ENCODE measurements at regions not wholly inside any gene's neighbourhood (a gene's known extent, or its start where the extent isn't known, plus 50 kb on each side); places are given as distances from the start of the nearest gene placed in this dataset.

DNA sequence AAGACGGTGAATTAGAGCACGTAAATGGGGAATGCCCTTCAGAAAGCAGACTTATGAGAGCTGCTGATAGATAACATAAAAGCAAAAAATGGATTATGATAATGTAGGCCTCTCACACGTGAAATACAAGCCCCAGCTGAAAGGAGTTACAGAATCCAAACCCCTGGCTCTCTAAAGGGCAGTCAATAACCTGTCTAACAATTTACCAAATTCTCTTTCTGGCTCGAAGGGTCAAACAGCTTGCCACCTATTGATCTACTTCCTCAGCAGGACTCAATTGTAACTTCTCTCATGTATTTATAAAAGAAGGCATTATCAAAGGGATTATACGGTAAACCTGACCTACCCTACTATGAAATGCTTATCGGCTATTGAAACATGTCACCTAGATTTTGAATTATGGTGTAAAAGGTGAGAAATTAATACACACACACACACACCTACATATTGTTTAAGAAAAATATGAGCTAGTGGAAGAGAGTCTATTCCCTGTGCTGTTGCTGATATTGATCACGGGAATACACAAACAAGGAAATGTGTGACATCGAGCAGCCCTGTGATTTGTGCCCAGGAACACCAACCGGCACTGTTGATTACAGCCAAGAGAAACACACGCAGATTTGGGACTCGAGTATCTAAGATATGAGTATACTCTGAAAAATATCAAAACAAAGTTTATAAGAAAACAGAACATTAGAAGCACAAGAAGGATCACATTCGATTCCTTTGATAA, 135.6 kb upstream of the NEBL start:
- no peak overlapping the region for H2BK20ac ChIP-seq (ENCODE audit: low read length)
- ChIA-PET CTCF (ENCODE audit: partially characterized antibody) (interaction anchor here (0.7 to 0.8 kb wide), 2 partner anchors 11 to 24 kb away, joined by 3 read pairs; no protein-coding TSS in a partner anchor), POLR2A (ENCODE audit: partially characterized antibody) (no interaction called here)
- H4K5ac ChIP-seq (ENCODE audit: insufficient read length, low read depth, low read length), result no peak overlapping the region
- no peak overlapping the region for H3K23ac ChIP-seq (ENCODE audit: insufficient read length)
- no peak overlapping the region for H2BK120ac ChIP-seq (replicated peaks; ENCODE audit: low read depth, low read length)
- no peaks in the 10 kb centered on the region for H3K27me3 ChIP-seq (replicated peaks in 1 of 4; ENCODE audit: control insufficient read depth in 3 of 4, extremely low read depth in 1 of 4, insufficient read depth in 3 of 4, low read length in 3 of 4)
- H3K56ac ChIP-seq (replicated peaks; ENCODE audit: insufficient read length, low read depth, low read length), result no peak overlapping the region
- WGBS, 2 experiments (ENCODE audit: extremely low coverage in 1 of 2, insufficient coverage in 1 of 2, insufficient read length in 1 of 2, insufficient replicate concordance in 2 of 2, low coverage in 1 of 2, low lambda C conversion rate in 2 of 2, missing lambda C conversion rate in 1 of 2), result 77% methylated on average over 12 of the region's 12 CpGs; no CpG with 5 or more reads in 1 of the 2 experiments
- H2AFZ ChIP-seq (ENCODE audit: low read length), result no peak overlapping the region
- H3K79me2 ChIP-seq (ENCODE audit: control insufficient read depth in 1 of 2, insufficient read depth in 2 of 2, low read length in 2 of 2), result no peaks in the 10 kb centered on the region
- no peak overlapping the region for H4K91ac ChIP-seq (replicated peaks; ENCODE audit: insufficient read length, low read length)
- H3K4me3 ChIP-seq (ENCODE audit: extremely low read depth in 1 of 4, insufficient read depth in 2 of 4, low read depth in 3 of 4, low read length in 4 of 4), result no peak overlapping the region
- no peak overlapping the region for H3K9ac ChIP-seq (replicated peaks in 1 of 4; ENCODE audit: extremely low read depth in 1 of 4, low read depth in 3 of 4, low read length in 3 of 4)
- no peaks in the 10 kb centered on the region for H4K20me1 ChIP-seq (replicated peaks in 1 of 2; ENCODE audit: control insufficient read depth in 1 of 2, insufficient read depth in 2 of 2, low read length in 2 of 2)
- no peak for DNase-seq (ENCODE audit: low read depth in 1 of 2, low spot score in 2 of 2)
- H3K23me2 ChIP-seq (ENCODE audit: low read depth, low read length), result 0 out of 2 replicates have a peak, but pooled peaks cover 2% of the 10 kb centered on the region
- H4K8ac ChIP-seq (ENCODE audit: extremely low read depth, insufficient read depth, low read length), result no peak overlapping the region
- H2BK15ac ChIP-seq (ENCODE audit: low read length), result no peak overlapping the region
- no peak overlapping the region for H3K14ac ChIP-seq (ENCODE audit: insufficient read length)
- no peak overlapping the region for H2BK12ac ChIP-seq (ENCODE audit: low read depth, low read length)
- H3K79me1 ChIP-seq (ENCODE audit: low read depth, low read length), result no peaks in the 10 kb centered on the region; the same call in none of the 2 replicates
- no peak overlapping the region for H2BK5ac ChIP-seq (ENCODE audit: low read depth, low read length)
- H3K4ac ChIP-seq (replicated peaks; ENCODE audit: insufficient read length, low read depth, low read length), result no peak overlapping the region
- no peak overlapping the region for H2AK5ac ChIP-seq (ENCODE audit: low read depth, low read length)
- H3K4me1 ChIP-seq (replicated peaks in 1 of 4; ENCODE audit: control insufficient read depth in 3 of 4, insufficient read depth in 4 of 4, low read length in 3 of 4), result no peaks in the 10 kb centered on the region
- H3K9me3 ChIP-seq (ENCODE audit: insufficient read depth in 2 of 2, low read depth in 1 of 2, low read length in 1 of 2), result no peaks in the 10 kb centered on the region
- H3K36me3 ChIP-seq (ENCODE audit: control insufficient read depth in 2 of 4, insufficient read depth in 4 of 4, low read length in 3 of 4), result 0 out of 8 replicates have a peak, but pooled peaks cover 0 to 3% (median 0%) of the 10 kb centered on the region in 4 experiments
- no peak for FAIRE-seq
- no peak overlapping the region for H3K27ac ChIP-seq (ENCODE audit: low read depth, low read length)
- H3K18ac ChIP-seq (ENCODE audit: extremely low read depth, low read length), result no peak overlapping the region
- H3K4me2 ChIP-seq (ENCODE audit: insufficient read depth in 1 of 2, low read depth in 2 of 2, low read length in 2 of 2), result no peak overlapping the region
- TF ChIP-seq GABPA (IDR thresholded peaks at IDR 0.05; ENCODE audit: borderline replicate concordance, insufficient read depth, low read length), result no peak
- no peak for TF ChIP-seq SIX5 (IDR thresholded peaks at IDR 0.05; ENCODE audit: low read depth, low read length)
- TF ChIP-seq TAF7 (optimal IDR thresholded peaks at IDR 0.05; ENCODE audit: borderline replicate concordance, low read depth, low read length), result no peak
- no peak for TF ChIP-seq BACH1 (IDR thresholded peaks at IDR 0.05; ENCODE audit: low read length)
- TF ChIP-seq KDM4A (IDR thresholded peaks at IDR 0.05; ENCODE audit: low read depth, low read length, severe bottlenecking), result no peak
- no peak for TF ChIP-seq EP300 (IDR thresholded peaks at IDR 0.05; ENCODE audit: borderline replicate concordance in 1 of 2, low read depth in 2 of 2, low read length in 2 of 2)
- no peak for TF ChIP-seq BRCA1 (IDR thresholded peaks at IDR 0.05; ENCODE audit: low read depth, low read length)
- no peak for TF ChIP-seq CHD2 (IDR thresholded peaks at IDR 0.05; ENCODE audit: low read length)
- TF ChIP-seq CBX8 (IDR thresholded peaks at IDR 0.05; ENCODE audit: borderline replicate concordance, low read depth, low read length), result no peak
- TF ChIP-seq SP4 (IDR thresholded peaks at IDR 0.05; ENCODE audit: low read length), result no peak
- no peak for TF ChIP-seq KDM5A (IDR thresholded peaks at IDR 0.05; ENCODE audit: low read length)
- TF ChIP-seq RFX5 (IDR thresholded peaks at IDR 0.05; ENCODE audit: borderline replicate concordance, low read depth, low read length), result no peak
- TF ChIP-seq SP2 (IDR thresholded peaks at IDR 0.05; ENCODE audit: low read length), result no peak
- no peak for TF ChIP-seq HDAC2 (IDR thresholded peaks at IDR 0.05; ENCODE audit: borderline replicate concordance in 1 of 2, low read depth in 2 of 2, low read length in 2 of 2)
